Effector memory CD4-positive, alpha-beta T cell (primary cell): ENCODE measurements at regions not wholly inside any gene's neighbourhood (a gene's known extent, or its start where the extent isn't known, plus 50 kb on each side); places are given as distances from the start of the nearest gene placed in this dataset.

ENCODE experiments used
- DNase-seq, 3 donors: peaks; one replicate each; pipeline ENCODE4 v3.0.0-alpha.2; 2020
- H3K27ac ChIP-seq: 2 replicates; pipeline ENCODE4 v1.7.0; 2013; ENCODE audit warnings: mild to moderate bottlenecking, low read length, moderate library complexity; ENCODE audit not compliant: insufficient read depth, poor library complexity, severe bottlenecking
- H3K27me3 ChIP-seq: replicated peaks from 2 replicates; pipeline ENCODE4 v1.7.0; 2013; ENCODE audit warnings: mild to moderate bottlenecking, low read length; ENCODE audit not compliant: insufficient read depth, control insufficient read depth, poor library complexity, severe bottlenecking
- H3K36me3 ChIP-seq: 2 replicates; pipeline ENCODE4 v1.7.0; 2013; ENCODE audit warnings: mild to moderate bottlenecking, low read length, moderate library complexity; ENCODE audit not compliant: control insufficient read depth, insufficient read depth
- H3K4me1 ChIP-seq: 2 replicates; pipeline ENCODE4 v1.7.0; 2013; ENCODE audit warnings: low read length, mild to moderate bottlenecking; ENCODE audit not compliant: control insufficient read depth, insufficient read depth, poor library complexity, severe bottlenecking
- H3K4me3 ChIP-seq: 2 replicates; pipeline ENCODE4 v1.7.0; 2013; ENCODE audit warnings: low read length, low read depth, mild to moderate bottlenecking; ENCODE audit not compliant: insufficient read depth, poor library complexity, severe bottlenecking
- H3K9me3 ChIP-seq: 2 replicates; pipeline ENCODE4 v1.7.0; 2013; ENCODE audit warnings: mild to moderate bottlenecking, low read length, moderate library complexity; ENCODE audit not compliant: control insufficient read depth

DNA sequence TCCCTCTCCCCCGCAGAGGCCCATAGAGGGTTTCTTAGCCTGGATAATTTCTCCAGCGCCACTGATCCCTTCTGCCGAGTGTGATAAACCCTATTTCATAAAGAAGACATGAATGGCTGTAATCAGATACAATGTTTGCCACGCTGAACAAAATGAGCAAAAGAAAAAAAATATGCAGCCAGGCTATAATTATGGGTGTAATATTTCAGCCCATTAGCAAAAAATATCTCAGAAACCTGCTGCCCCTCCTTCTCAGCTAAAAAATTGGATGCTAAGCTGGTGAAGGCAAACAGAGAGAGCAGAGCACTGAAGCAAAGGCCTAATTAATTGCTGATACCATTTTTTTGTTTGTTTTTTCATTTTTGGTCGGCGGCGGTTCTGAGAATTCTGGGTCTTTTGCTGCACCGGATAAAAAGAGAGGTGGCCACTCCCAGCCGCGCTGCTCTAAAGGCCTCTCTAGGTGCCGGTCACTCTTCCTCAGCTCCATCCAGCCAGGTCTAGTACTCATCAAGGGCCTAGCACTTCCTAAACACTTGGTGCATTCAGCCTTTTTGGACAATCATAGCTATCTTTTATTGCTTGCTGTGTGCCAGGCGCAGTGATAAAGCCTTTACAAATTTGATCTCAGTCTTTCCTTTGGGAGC, 128.7 kb upstream of the TLE3 start:
- H3K36me3 ChIP-seq = no peaks in the 10 kb centered on the region
- no peak overlapping the region for H3K4me3 ChIP-seq
- H3K27me3 ChIP-seq = no peaks in the 10 kb centered on the region
- H3K4me1 ChIP-seq = no peaks in the 10 kb centered on the region
- no peak overlapping the region for H3K27ac ChIP-seq
- DNase-seq = no peak
- H3K9me3 ChIP-seq = no peaks in the 10 kb centered on the region

DNA sequence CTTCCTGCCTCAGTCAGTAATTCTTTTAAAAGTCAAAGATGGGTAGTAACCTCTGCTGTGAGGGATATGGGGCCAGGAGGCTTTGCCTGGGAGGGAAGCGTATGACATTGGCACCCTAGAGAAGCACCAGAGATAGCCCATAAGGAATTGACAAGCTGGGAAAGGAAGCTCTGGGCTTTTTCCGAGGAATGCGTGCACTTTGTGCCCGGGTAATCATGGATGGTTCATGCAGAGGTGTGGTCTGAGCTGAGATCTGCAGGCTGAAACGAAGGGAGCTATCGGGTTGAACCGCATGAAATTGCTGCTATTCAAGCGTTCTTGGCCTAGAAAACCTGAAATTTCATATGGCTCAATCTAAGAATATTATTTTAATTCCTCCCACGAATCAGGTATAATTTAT, 127.7 kb upstream of the TLE3 start:
- H3K36me3 ChIP-seq = no peaks in the 10 kb centered on the region
- DNase-seq = no peak
- no peaks in the 10 kb centered on the region for H3K9me3 ChIP-seq
- H3K27me3 ChIP-seq = no peaks in the 10 kb centered on the region
- H3K27ac ChIP-seq = no peak overlapping the region
- no peaks in the 10 kb centered on the region for H3K4me1 ChIP-seq
- H3K4me3 ChIP-seq = no peak overlapping the region

DNA sequence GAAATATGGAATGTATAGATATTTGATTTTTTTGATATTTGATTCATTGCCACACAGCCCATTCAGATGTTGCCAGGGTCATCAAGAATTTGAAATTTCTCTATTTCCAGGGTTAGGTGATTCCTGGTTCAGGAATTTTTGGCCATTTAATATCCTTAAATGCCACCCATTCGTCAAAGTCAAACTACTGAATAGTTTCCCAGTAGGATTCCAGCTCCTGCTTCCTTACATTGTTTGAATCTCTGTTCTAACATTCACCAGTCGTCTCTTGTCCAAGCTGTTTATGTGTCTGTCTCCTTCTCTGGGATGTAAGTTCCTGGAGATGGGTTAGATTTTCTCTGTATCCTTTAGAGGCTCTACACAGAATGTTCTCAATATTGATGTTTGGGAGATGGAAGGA, 124.9 kb upstream of the TLE3 start:
- no peak for DNase-seq
- H3K9me3 ChIP-seq = no peaks in the 10 kb centered on the region
- H3K4me3 ChIP-seq = no peak overlapping the region
- no peaks in the 10 kb centered on the region for H3K27me3 ChIP-seq
- no peaks in the 10 kb centered on the region for H3K36me3 ChIP-seq
- H3K4me1 ChIP-seq = no peaks in the 10 kb centered on the region
- no peak overlapping the region for H3K27ac ChIP-seq

DNA sequence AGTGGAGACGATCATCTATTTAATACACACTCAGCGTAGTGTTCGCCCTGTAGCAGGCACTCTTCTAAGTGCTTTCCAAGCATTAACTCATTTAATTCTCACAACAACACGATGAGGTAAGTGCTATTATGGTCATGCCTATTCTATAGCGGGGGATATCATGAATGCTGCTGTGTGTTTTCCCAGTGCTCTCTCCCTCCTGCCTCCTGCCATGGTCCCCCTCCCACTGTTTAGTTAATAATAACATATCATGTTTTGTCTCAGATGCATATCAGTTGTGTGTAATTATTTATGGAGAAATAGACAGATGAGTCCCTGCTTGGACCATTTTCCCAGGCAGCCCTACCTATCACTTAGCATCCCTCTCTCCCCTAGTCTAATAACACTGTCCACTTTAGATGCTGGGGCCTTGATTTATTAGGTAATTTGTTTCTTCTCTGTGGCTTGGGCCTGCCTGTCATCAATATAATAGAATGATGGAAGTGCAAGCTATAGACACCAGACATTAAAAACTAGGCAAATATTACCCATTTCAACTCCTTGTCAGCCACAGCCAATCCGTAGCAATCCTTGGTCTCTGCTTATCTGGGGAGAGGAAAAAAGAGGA, 122.9 kb upstream of the TLE3 start:
- Histone ChIP-seq H3K4me3 (no peak overlapping the region), H3K4me1 (no peaks in the 10 kb centered on the region), H3K36me3 (no peaks in the 10 kb centered on the region), H3K27me3 (no peaks in the 10 kb centered on the region), H3K27ac (no peak overlapping the region), H3K9me3 (no peaks in the 10 kb centered on the region)
- no peak for DNase-seq

DNA sequence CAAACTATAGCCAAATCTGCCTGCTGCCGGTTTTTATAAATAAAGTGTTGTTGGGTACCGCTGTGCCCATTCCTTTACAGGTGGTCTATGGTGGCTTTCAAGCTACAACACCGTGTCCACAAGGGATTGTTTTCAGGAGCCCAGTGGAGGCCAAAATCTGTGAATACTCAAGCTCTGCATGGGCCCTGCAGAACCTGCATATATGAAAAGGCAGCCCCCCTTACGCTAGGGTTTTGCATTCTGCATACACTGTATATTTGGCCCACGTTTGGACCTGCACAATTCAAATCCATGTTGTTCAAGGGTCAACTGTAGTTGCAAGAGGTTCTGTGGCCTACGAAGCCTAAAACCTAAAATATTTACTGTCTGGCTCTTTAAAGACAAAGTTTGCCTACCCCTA, 122.2 kb upstream of the TLE3 start:
- no peak for DNase-seq
- Histone ChIP-seq H3K4me3 (no peak overlapping the region), H3K9me3 (no peaks in the 10 kb centered on the region), H3K27me3 (no peaks in the 10 kb centered on the region), H3K4me1 (no peaks in the 10 kb centered on the region), H3K27ac (no peak overlapping the region), H3K36me3 (no peaks in the 10 kb centered on the region)

DNA sequence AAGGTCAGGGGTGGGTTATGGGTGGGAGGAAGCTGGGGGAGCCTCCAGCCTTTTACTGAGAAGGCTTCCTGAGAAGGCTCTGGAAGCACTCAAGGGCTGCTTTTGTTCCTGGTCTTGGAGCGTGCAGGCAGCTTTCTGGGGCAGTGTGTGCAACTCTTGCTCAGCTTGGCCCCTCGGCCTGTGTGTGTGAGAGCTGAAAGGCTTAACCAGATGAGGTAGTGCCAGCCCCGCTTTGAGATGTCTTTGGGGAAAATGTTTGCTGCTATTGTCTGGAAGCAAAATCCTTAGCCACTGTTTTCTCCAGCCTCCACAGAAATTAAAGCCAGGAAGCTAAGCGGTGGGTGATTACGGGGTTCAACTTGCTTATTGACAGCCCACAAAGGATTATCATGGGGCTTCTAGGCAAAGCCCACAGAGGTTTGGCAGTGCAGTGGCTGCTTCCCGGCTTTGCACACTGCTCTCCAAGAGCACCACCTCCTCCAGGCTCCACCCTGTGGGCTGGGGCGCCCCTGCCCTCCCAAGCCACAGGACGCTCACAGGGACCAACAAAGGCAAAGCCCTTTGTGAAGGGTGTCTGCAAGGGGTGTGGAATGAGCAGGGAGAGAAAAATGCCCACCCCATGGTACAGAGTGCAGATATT, 121.7 kb upstream of the TLE3 start:
- H3K9me3 ChIP-seq = no peaks in the 10 kb centered on the region
- H3K4me1 ChIP-seq = no peaks in the 10 kb centered on the region
- H3K4me3 ChIP-seq = no peak overlapping the region
- no peak for DNase-seq
- H3K36me3 ChIP-seq = no peaks in the 10 kb centered on the region
- no peaks in the 10 kb centered on the region for H3K27me3 ChIP-seq
- no peak overlapping the region for H3K27ac ChIP-seq

DNA sequence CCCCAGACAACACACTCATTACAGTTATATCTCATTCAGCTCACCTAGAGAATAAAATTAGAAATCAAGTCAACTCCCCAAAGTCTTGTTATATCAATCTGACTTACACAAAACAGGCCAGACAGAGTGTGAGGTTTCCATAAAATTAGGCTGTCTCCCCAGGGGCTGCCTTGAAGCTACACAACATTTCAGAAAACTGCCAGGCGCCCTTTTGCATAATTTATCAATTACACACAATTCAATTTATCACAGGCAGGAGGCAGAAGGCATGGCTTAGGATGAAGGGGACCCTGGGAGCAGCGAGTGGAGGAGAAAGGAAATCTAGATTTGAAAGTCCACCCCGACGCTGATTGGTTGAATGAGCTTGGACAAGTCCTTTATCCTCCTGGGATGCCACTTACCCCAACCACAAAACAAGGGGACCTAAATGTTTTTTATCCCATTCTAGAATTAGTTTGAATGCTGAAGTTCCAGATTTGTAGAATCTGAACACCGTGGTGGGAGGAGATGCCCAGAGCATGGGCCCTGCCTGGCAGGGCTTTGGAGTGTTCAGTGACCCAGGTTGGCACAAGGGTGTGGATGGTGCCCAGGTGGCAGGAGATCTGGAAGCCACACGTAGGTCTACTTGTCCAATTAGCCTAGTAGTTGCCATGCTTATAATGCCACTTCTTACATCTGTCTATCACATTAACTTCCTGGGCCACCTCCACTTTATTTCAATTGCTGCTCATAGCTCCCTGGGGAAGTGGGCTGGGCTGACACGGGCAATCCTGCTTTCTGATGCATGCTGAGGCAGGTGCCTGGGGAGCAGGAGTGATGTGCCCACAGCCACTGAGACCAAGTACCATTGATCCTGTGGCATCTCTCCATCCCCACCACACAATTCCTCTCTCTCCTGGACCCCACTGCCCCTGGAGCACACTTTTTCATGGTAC, 119.8 kb upstream of the TLE3 start:
- DNase-seq = no peak
- Histone ChIP-seq H3K9me3 (no peaks in the 10 kb centered on the region), H3K4me3 (no peak overlapping the region), H3K27me3 (no peaks in the 10 kb centered on the region), H3K27ac (no peak overlapping the region), H3K36me3 (no peaks in the 10 kb centered on the region), H3K4me1 (no peaks in the 10 kb centered on the region)

DNA sequence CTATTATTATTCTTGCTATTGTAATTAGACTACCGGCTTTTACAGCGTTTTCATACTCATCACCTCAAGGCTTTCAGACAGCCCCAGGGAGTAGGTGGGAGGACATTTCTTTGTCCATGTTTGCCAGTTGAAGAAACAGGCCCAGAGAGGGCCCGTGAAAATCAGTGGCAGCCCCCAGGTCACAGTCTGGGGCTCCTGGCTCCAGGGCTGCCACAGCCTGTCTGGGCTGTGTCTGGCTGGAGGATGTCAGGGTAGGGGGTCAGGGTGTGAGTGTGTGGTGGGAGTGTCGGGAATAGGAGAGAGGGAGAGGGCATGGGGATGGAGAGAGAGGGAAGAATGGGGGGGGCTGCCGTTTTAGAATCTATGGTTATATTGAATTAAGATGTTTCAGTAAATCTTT, 118.2 kb upstream of the TLE3 start:
- Histone ChIP-seq H3K36me3 (no peaks in the 10 kb centered on the region), H3K27me3 (no peaks in the 10 kb centered on the region), H3K27ac (no peak overlapping the region), H3K4me1 (no peaks in the 10 kb centered on the region), H3K9me3 (no peaks in the 10 kb centered on the region), H3K4me3 (no peak overlapping the region)
- DNase-seq = no peak

DNA sequence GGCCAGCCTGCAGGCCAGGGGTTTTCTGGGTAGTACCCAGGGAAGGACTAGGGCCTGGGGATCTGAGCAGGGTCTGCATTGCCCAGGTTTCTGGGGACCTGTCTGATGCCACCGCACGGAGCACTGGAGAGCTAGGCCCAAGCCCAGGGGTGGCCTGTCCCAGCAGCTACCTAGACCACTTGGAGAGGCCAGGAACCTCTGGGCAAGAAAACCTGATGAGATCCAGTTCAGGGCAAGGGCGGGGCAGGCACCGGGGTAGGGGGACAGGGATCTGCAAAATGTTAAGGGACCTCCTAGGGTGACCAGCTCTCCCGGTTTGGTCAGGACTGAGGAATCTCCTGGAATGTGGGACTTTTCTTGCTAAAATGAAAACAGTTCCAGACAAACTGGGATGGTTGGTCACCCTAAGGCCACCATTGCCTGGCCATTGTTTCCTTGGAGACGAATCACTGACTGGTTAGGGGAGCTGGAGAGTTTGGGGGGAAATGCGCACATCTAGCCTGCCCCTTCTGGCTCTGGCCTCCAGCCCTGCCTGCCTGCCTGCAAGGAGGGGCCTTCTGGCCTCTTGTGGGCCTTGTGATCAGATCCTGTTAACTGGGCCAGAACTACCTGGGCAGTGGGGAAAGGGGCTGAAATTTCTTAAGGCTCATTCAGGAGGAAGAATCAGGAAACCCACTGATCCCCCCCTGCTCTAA, 117.4 kb upstream of the TLE3 start:
- H3K4me1 ChIP-seq = no peaks in the 10 kb centered on the region
- no peaks in the 10 kb centered on the region for H3K27me3 ChIP-seq
- no peak overlapping the region for H3K27ac ChIP-seq
- no peak overlapping the region for H3K4me3 ChIP-seq
- H3K9me3 ChIP-seq = no peaks in the 10 kb centered on the region
- no peaks in the 10 kb centered on the region for H3K36me3 ChIP-seq
- DNase-seq = no peak
